B cell (primary cell): ENCODE measurements at regions not wholly inside any gene's neighbourhood (a gene's known extent, or its start where the extent isn't known, plus 50 kb on each side); places are given as distances from the start of the nearest gene placed in this dataset.

Source experiments
- ATAC-seq: fragments of 200-7000 bp; cut with Tn5 transposase; one replicate; pipeline ENCODE4 v1.10.0; 2021; ENCODE audit warnings: low read depth, mild to moderate bottlenecking, moderate number of reproducible peaks, moderate library complexity
- CTCF ChIA-PET: fragments of 350-600 bp; sonication (Branson Sonifier 250); formaldehyde crosslinking; loops from one replicate; lab custom pipeline; 2021; ENCODE audit warnings: antibody characterized with exemption, inconsistent platforms; lab: Charles Lee
- POLR2A ChIA-PET: fragments of 350-600 bp; sonication (Branson Sonifier 250); formaldehyde crosslinking; loops from one replicate; lab custom pipeline; 2021; ENCODE audit warnings: antibody characterized with exemption; lab: Charles Lee
- DNase-seq: peaks from one replicate; pipeline ENCODE4 v3.0.0; 2013
- H2AFZ ChIP-seq: 2 replicates; pipeline ENCODE4 v1.6.1; 2012; ENCODE audit warnings: mild to moderate bottlenecking, low read depth, low read length; ENCODE audit not compliant: insufficient read depth, poor library complexity, severe bottlenecking
- H3K27ac ChIP-seq, 2 donors: 1 replicate in 1 of 2; 2 replicates in 1 of 2; pipeline ENCODE4 v1.5.1; 2012 to 2013; ENCODE audit warnings: low read length in 2 of 2, mild to moderate bottlenecking in 2 of 2, moderate library complexity in 1 of 2
- H3K27me3 ChIP-seq, 4 experiments: fragments of 200-600 bp in 1 of 4; sonication (generic) in 1 of 4; replicated peaks in 1 of 4; 1 replicate in 2 of 4; 2 replicates in 2 of 4; pipeline versions ENCODE4 v1.6.1 to v1.7.0; 2013 to 2016; ENCODE audit warnings: low read length in 3 of 4, mild to moderate bottlenecking in 2 of 4, mixed read lengths in 1 of 4, moderate library complexity in 1 of 4; ENCODE audit not compliant: insufficient read depth in 4 of 4, control insufficient read depth in 3 of 4; ENCODE audit errors: control extremely low read depth in 1 of 4
- H3K36me3 ChIP-seq, 2 experiments: replicated peaks in 1 of 2; 1 replicate in 1 of 2; 2 replicates in 1 of 2; pipeline versions ENCODE4 v1.6.1 to v1.7.1; 2013; ENCODE audit warnings: low read length in 1 of 2; ENCODE audit not compliant: insufficient read depth in 2 of 2, control insufficient read depth in 1 of 2; ENCODE audit errors: control extremely low read depth in 1 of 2, extremely low read depth in 1 of 2
- H3K4me1 ChIP-seq, 2 donors: fragments of 200-600 bp in 1 of 2; sonication (generic) in 1 of 2; 1 replicate in 1 of 2; 2 replicates in 1 of 2; pipeline versions ENCODE4 v1.5.1 to v1.6.1; 2013 to 2017; ENCODE audit warnings: low read length in 2 of 2; ENCODE audit not compliant: control insufficient read depth in 2 of 2, insufficient read depth in 2 of 2
- H3K4me2 ChIP-seq: replicated peaks from 2 replicates; pipeline ENCODE3; 2012; ENCODE audit warnings: mild to moderate bottlenecking, low read depth, low read length; ENCODE audit not compliant: poor library complexity, severe bottlenecking
- H3K4me3 ChIP-seq, 5 experiments: fragments of 200-600 bp in 1 of 5; sonication (generic) in 1 of 5; 1 replicate in 3 of 5; 2 replicates in 2 of 5; pipeline versions ENCODE4 v1.5.1 to v1.7.0; 2011 to 2016; ENCODE audit warnings: low read length in 4 of 5, mild to moderate bottlenecking in 4 of 5, low read depth in 2 of 5, control low read depth in 1 of 5, moderate library complexity in 1 of 5; ENCODE audit not compliant: insufficient read depth in 1 of 5; ENCODE audit errors: control extremely low read depth in 1 of 5, extremely low read depth in 1 of 5
- H3K79me2 ChIP-seq: fragments of 200-600 bp; sonication (generic); one replicate; pipeline ENCODE4 v1.6.0; 2016; ENCODE audit warnings: low read length; ENCODE audit not compliant: control insufficient read depth, insufficient read depth
- H3K9ac ChIP-seq: fragments of 200-600 bp; sonication (generic); 2 replicates; pipeline ENCODE4 v1.6.1; 2017; ENCODE audit warnings: mild to moderate bottlenecking, low read length, moderate library complexity
- H3K9me3 ChIP-seq, 3 donors: one replicate each; pipeline versions ENCODE4 v1.6.1 to v1.7.1; 2013; ENCODE audit warnings: low read length in 2 of 3; ENCODE audit not compliant: control insufficient read depth in 2 of 3, insufficient read depth in 1 of 3; ENCODE audit errors: control extremely low read depth in 1 of 3
- H4K20me1 ChIP-seq: 2 replicates; pipeline ENCODE4 v1.6.0; 2012; ENCODE audit warnings: mild to moderate bottlenecking, low read length; ENCODE audit not compliant: insufficient read depth, control insufficient read depth, poor library complexity, severe bottlenecking
- H3K27ac Mint-ChIP-seq: one replicate; pipeline ENCODE4 v1.8.0; 2021; ENCODE audit warnings: mixed read lengths
- H3K27me3 Mint-ChIP-seq: one replicate; pipeline ENCODE4 v1.8.0; 2021; ENCODE audit warnings: mixed read lengths
- H3K4me1 Mint-ChIP-seq: one replicate; pipeline ENCODE4 v1.8.0; 2021; ENCODE audit warnings: mixed read lengths
- H3K4me3 Mint-ChIP-seq: one replicate; pipeline ENCODE4 v1.8.0; 2021; ENCODE audit warnings: mixed read lengths
- H3K9me3 Mint-ChIP-seq: one replicate; pipeline ENCODE4 v1.8.0; 2022; ENCODE audit warnings: mixed read lengths; ENCODE audit not compliant: insufficient read depth
- EZH2 ChIP-seq: IDR thresholded peaks from 2 replicates; pipeline ENCODE4 v1.6.1; 2012; ENCODE audit warnings: borderline replicate concordance, low read depth, mild to moderate bottlenecking, moderate library complexity, low read length; ENCODE audit not compliant: insufficient read depth, poor library complexity, severe bottlenecking
- WGBS: methylation state at CpG from one replicate; pipeline ENCODE4 v1.1.5; 2013; ENCODE audit warnings: missing lambda C conversion rate; ENCODE audit not compliant: insufficient coverage; 5-methylcytosine and 5-hydroxymethylcytosine counted together
- intact Hi-C: fragments of 100-400 bp; cut with micrococcal nuclease; formaldehyde crosslinking; loops from one replicate; pipeline ENCODE4 v1.10.0; 2022
- TF ChIP-seq, protein P1 (sequence below): fragments of 200-600 bp; IDR thresholded peaks from one replicate; pipeline ENCODE4 v1.8.0; 2022; ENCODE audit warnings: antibody characterized with exemption, mild to moderate bottlenecking

DNA sequence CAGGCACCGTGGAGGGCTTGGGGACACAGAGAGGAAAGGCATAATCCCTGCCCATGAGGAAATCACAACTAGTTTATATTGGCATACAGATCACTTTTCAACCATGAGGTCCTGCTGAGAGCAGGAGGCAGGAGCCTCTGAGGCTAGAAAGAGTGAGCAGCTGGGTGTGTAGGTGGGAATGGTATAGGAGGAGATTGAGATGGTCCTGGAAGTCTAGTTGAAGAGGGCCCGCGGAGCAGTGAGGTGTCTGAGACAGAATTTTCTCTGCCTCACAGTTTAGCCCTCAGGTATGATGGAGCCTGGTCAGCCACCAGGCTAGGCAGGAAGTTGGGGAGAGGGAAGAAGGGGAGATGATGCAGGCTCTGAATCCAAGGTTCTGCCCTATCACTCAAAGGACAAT is 54.7 kb upstream of the JDP2 start:
- Histone ChIP-seq H3K9ac (no peak overlapping the region), H2AFZ (no peak overlapping the region), H3K4me1 (no peaks in the 10 kb centered on the region), H3K27ac (no peak overlapping the region), H3K36me3 (no peaks in the 10 kb centered on the region), H3K27me3 (no peaks in the 10 kb centered on the region), H4K20me1 (no peaks in the 10 kb centered on the region), H3K79me2 (no peaks in the 10 kb centered on the region), H3K4me3 (no peak overlapping the region), H3K4me2 (no peak overlapping the region), H3K9me3 (no peaks in the 10 kb centered on the region)
- TF ChIP-seq, protein P1, sequence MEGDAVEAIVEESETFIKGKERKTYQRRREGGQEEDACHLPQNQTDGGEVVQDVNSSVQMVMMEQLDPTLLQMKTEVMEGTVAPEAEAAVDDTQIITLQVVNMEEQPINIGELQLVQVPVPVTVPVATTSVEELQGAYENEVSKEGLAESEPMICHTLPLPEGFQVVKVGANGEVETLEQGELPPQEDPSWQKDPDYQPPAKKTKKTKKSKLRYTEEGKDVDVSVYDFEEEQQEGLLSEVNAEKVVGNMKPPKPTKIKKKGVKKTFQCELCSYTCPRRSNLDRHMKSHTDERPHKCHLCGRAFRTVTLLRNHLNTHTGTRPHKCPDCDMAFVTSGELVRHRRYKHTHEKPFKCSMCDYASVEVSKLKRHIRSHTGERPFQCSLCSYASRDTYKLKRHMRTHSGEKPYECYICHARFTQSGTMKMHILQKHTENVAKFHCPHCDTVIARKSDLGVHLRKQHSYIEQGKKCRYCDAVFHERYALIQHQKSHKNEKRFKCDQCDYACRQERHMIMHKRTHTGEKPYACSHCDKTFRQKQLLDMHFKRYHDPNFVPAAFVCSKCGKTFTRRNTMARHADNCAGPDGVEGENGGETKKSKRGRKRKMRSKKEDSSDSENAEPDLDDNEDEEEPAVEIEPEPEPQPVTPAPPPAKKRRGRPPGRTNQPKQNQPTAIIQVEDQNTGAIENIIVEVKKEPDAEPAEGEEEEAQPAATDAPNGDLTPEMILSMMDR = no peak
- no peak for TF ChIP-seq EZH2
- Mint-ChIP-seq H3K27ac (no peak overlapping the region), H3K4me1 (no peaks in the 10 kb centered on the region), H3K4me3 (no peak overlapping the region), H3K27me3 (peaks cover 11% of the 10 kb centered on the region), H3K9me3 (no peaks in the 10 kb centered on the region)
- no peak for ATAC-seq
- DNase-seq = no peak
- intact Hi-C loops = no loop called here
- POLR2A ChIA-PET = no interaction called here
- CTCF ChIA-PET = no interaction called here
- 100% methylated on average over 2 of the region's 3 CpGs for WGBS

DNA sequence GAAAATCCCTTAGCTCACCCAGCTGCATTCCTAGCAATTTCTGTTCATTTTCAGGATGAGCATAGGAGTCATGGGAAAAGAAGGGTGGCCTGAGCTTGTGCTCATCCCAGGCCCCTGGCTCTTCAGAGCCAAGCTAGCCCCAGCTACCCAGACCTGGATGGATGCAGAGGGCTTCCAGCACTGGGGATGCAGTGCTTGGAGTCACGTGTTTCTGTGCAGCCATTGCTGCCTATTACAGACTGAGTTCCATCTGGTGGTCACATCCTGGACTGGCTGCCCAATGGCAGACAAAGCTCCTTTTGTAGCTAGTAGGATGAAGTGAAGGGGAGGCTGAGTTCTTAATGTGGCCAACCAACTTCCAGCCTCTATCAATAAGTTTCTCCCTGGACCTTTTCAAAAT is 54.2 kb upstream of the JDP2 start:
- TF ChIP-seq, protein P1 = no peak
- no peak for TF ChIP-seq EZH2

More for the DNA sequence above, 54.2 kb upstream of the JDP2 start:
- H4K20me1 ChIP-seq = no peaks in the 10 kb centered on the region
- peaks cover 11% of the 10 kb centered on the region for H3K27me3 Mint-ChIP-seq
- H3K4me1 ChIP-seq = no peaks in the 10 kb centered on the region
- H3K4me3 Mint-ChIP-seq = no peak overlapping the region
- WGBS = 100% methylated on average over 1 of the region's 1 CpG
- H3K4me3 ChIP-seq = no peak overlapping the region
- no peaks in the 10 kb centered on the region for H3K27me3 ChIP-seq
- no peak overlapping the region for H2AFZ ChIP-seq
- no peak overlapping the region for H3K9ac ChIP-seq
- intact Hi-C loops = no loop called here
- CTCF ChIA-PET = no interaction called here
- DNase-seq (no peak), ATAC-seq (no peak)
- H3K4me1 Mint-ChIP-seq = no peaks in the 10 kb centered on the region
- no peaks in the 10 kb centered on the region for H3K36me3 ChIP-seq
- POLR2A ChIA-PET = no interaction called here
- no peaks in the 10 kb centered on the region for H3K9me3 ChIP-seq
- no peaks in the 10 kb centered on the region for H3K79me2 ChIP-seq
- no peak overlapping the region for H3K4me2 ChIP-seq
- no peak overlapping the region for H3K27ac ChIP-seq
- no peaks in the 10 kb centered on the region for H3K9me3 Mint-ChIP-seq
- no peak overlapping the region for H3K27ac Mint-ChIP-seq
